ENCODE measurements at regions not wholly inside any gene's neighbourhood (a gene's known extent, or its start where the extent isn't known, plus 50 kb on each side); places are given as distances from the start of the nearest gene placed in this dataset.

- no peak for DNase-seq
Observed at GRCh38 chr2:217652761-217653639, 349.8 kb downstream of the TNS1 start.

- no peak for DNase-seq
Observed at GRCh38 chr2:217650716-217651360, 352.0 kb downstream of the TNS1 start.

- no peak for DNase-seq
Observed at GRCh38 chr2:217650229-217650628, 352.6 kb downstream of the TNS1 start.

GRCh38 chr2:217647925-217648324, 354.9 kb downstream of the TNS1 start:
- no peak for DNase-seq

- DNase-seq = no peak
Observed at GRCh38 chr2:217647226-217647625, 355.6 kb downstream of the TNS1 start.

- no peak for DNase-seq
Observed at GRCh38 chr2:217645896-217646295, 356.9 kb downstream of the TNS1 start.

- no peak for DNase-seq
Observed at GRCh38 chr2:217643789-217644301, 358.9 kb downstream of the TNS1 start.

- no peak for DNase-seq
Observed at GRCh38 chr2:217642944-217643343, 359.9 kb downstream of the TNS1 start.

GRCh38 chr2:217641960-217642359, 360.8 kb downstream of the TNS1 start:
- no peak for DNase-seq

GRCh38 chr2:217639481-217639880, 363.3 kb downstream of the TNS1 start:
- DNase-seq = no peak

- no peak for DNase-seq
Observed at GRCh38 chr2:217638533-217638932, 364.3 kb downstream of the TNS1 start.

- DNase-seq = no peak
Observed at GRCh38 chr2:217638031-217638430, 364.8 kb downstream of the TNS1 start.

GRCh38 chr2:217636991-217637561, 365.7 kb downstream of the TNS1 start:
- DNase-seq = no peak

GRCh38 chr2:217636578-217636977, 366.2 kb downstream of the TNS1 start:
- no peak for DNase-seq

- DNase-seq = no peak
Observed at GRCh38 chr2:217634871-217635270, 367.9 kb downstream of the TNS1 start.

- DNase-seq = no peak
Observed at GRCh38 chr2:217632043-217632442, 370.8 kb downstream of the TNS1 start.

GRCh38 chr2:217631115-217631514, 371.7 kb downstream of the TNS1 start:
- no peak for DNase-seq

- DNase-seq = no peak
Observed at GRCh38 chr2:217629347-217629746, 373.4 kb downstream of the TNS1 start.

- no peak for DNase-seq
Observed at GRCh38 chr2:217628061-217628460, 374.7 kb downstream of the TNS1 start.

GRCh38 chr2:217626926-217627325, 375.9 kb downstream of the TNS1 start:
- DNase-seq = no peak

GRCh38 chr2:217625557-217626169, 377.1 kb downstream of the TNS1 start:
- DNase-seq = no peak

GRCh38 chr2:217623281-217623912, 379.4 kb downstream of the TNS1 start:
- DNase-seq = no peak

Measured in effector CD8-positive, alpha-beta T cell (primary cell).